ENCODE measurements at regions not wholly inside any gene's neighbourhood (a gene's known extent, or its start where the extent isn't known, plus 50 kb on each side); places are given as distances from the start of the nearest gene placed in this dataset.

- H3K27ac ChIP-seq (ENCODE audit: low read length) = no peak overlapping the region
- H3K9me3 ChIP-seq (ENCODE audit: insufficient read depth, low read length) = 0 out of 2 replicates have a peak, but pooled peaks cover 4% of the 10 kb centered on the region
- no peak overlapping the region for H3K9ac ChIP-seq (ENCODE audit: low read length)
- no peak overlapping the region for H2AFZ ChIP-seq (ENCODE audit: low read depth, low read length)
- H3K79me2 ChIP-seq (ENCODE audit: low read length) = no peaks in the 10 kb centered on the region
- TF ChIP-seq EZH2phosphoT487 (IDR thresholded peaks at IDR 0.05; ENCODE audit: low read depth) = no peak
- TF ChIP-seq CTCF (IDR thresholded peaks at IDR 0.05; ENCODE audit: low read depth, low read length) = peak; percentile 44
- H4K20me1 ChIP-seq (ENCODE audit: insufficient read depth, low read length) = no peaks in the 10 kb centered on the region
- H3K4me1 ChIP-seq (ENCODE audit: low read length) = peaks cover 6% of the 10 kb centered on the region
- no peak overlapping the region for H3K4me2 ChIP-seq (ENCODE audit: low read length)
- H3K4me3 ChIP-seq (ENCODE audit: low read length) = no peak overlapping the region
- no peaks in the 10 kb centered on the region for H3K36me3 ChIP-seq (replicated peaks; ENCODE audit: low read depth, low read length)
- no peaks in the 10 kb centered on the region for H3K27me3 ChIP-seq (ENCODE audit: low read depth, low read length)
Observed at GRCh38 chr1:199046618-199047017, 407.8 kb downstream of the PTPRC start.

DNA sequence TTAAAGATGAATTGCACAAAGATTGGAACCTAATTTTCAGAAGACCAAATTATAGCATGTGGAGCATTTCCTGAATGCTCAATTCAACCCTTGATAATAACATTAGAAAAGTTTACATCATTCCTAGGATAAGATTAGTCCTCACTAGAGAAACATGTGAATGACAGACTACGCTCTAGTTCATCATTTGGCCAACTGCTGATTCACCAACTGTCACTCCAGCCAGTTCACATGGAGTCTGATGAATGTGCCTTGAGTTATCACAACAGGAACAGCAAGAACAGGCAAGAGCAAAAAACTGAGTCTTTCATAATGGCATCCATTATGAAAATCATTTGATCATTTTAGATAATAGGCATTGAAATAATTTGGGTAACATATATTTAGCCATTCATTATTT is 415.9 kb downstream of the PTPRC start:
- H3K4me1 ChIP-seq (ENCODE audit: low read length) = no peaks in the 10 kb centered on the region
- 0 out of 2 replicates have a peak, but pooled peaks cover 4% of the 10 kb centered on the region for H3K9me3 ChIP-seq (ENCODE audit: insufficient read depth, low read length)
- TF ChIP-seq CTCF (IDR thresholded peaks at IDR 0.05; ENCODE audit: low read depth, low read length) (no peak), EZH2phosphoT487 (IDR thresholded peaks at IDR 0.05; ENCODE audit: low read depth) (no peak)
- no peaks in the 10 kb centered on the region for H4K20me1 ChIP-seq (ENCODE audit: insufficient read depth, low read length)
- H3K79me2 ChIP-seq (ENCODE audit: low read length) = no peaks in the 10 kb centered on the region
- H2AFZ ChIP-seq (ENCODE audit: low read depth, low read length) = no peak overlapping the region
- no peaks in the 10 kb centered on the region for H3K27me3 ChIP-seq (ENCODE audit: low read depth, low read length)
- H3K4me3 ChIP-seq (ENCODE audit: low read length) = no peak overlapping the region
- H3K36me3 ChIP-seq (replicated peaks; ENCODE audit: low read depth, low read length) = no peaks in the 10 kb centered on the region
- no peak overlapping the region for H3K27ac ChIP-seq (ENCODE audit: low read length)
- H3K4me2 ChIP-seq (ENCODE audit: low read length) = no peak overlapping the region
- no peak overlapping the region for H3K9ac ChIP-seq (ENCODE audit: low read length)

GRCh38 chr1:199057322-199057721 is 418.5 kb downstream of the PTPRC start:
- no peak overlapping the region for H3K9ac ChIP-seq (ENCODE audit: low read length)
- H3K27ac ChIP-seq (ENCODE audit: low read length) = no peak overlapping the region
- H3K79me2 ChIP-seq (ENCODE audit: low read length) = no peaks in the 10 kb centered on the region
- H3K27me3 ChIP-seq (ENCODE audit: low read depth, low read length) = no peaks in the 10 kb centered on the region
- H3K9me3 ChIP-seq (ENCODE audit: insufficient read depth, low read length) = no peaks in the 10 kb centered on the region
- no peak overlapping the region for H3K4me3 ChIP-seq (ENCODE audit: low read length)
- no peaks in the 10 kb centered on the region for H4K20me1 ChIP-seq (ENCODE audit: insufficient read depth, low read length)
- H3K4me1 ChIP-seq (ENCODE audit: low read length) = no peaks in the 10 kb centered on the region
- H3K36me3 ChIP-seq (replicated peaks; ENCODE audit: low read depth, low read length) = no peaks in the 10 kb centered on the region
- 0 out of 2 replicates have a peak overlapping the region, but pooled peaks have one; percentile 7 for H2AFZ ChIP-seq (ENCODE audit: low read depth, low read length)
- TF ChIP-seq CTCF (IDR thresholded peaks at IDR 0.05; ENCODE audit: low read depth, low read length) = no peak
- no peak for TF ChIP-seq EZH2phosphoT487 (IDR thresholded peaks at IDR 0.05; ENCODE audit: low read depth)
- H3K4me2 ChIP-seq (ENCODE audit: low read length) = no peak overlapping the region

DNA sequence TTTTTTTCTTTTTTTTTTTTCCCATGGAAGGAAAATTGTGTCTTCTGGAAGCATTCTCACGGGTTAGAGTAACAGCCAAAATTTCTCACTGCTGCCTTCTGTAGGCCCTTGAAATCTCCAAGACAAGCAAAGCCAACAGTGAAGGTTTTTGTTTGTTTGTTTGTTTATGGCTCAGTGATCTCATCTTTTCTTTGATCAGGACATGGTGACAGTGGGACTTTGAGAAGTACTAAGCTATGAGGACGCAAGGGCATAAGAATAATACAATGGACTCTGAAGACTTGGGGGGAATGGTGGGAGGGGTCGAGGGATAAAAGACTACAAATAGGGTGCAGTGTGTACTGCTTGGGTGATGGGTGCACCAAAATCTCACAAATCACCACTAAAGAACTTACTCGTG is 419.4 kb downstream of the PTPRC start:
- Histone ChIP-seq H3K4me2 (ENCODE audit: low read length) (no peak overlapping the region), H3K4me1 (ENCODE audit: low read length) (no peaks in the 10 kb centered on the region), H3K4me3 (ENCODE audit: low read length) (no peak overlapping the region), H3K27ac (ENCODE audit: low read length) (no peak overlapping the region), H3K9me3 (ENCODE audit: insufficient read depth, low read length) (no peaks in the 10 kb centered on the region), H3K27me3 (ENCODE audit: low read depth, low read length) (no peaks in the 10 kb centered on the region), H4K20me1 (ENCODE audit: insufficient read depth, low read length) (no peaks in the 10 kb centered on the region), H3K9ac (ENCODE audit: low read length) (no peak overlapping the region), H2AFZ (ENCODE audit: low read depth, low read length) (no peak overlapping the region), H3K79me2 (ENCODE audit: low read length) (no peaks in the 10 kb centered on the region), H3K36me3 (replicated peaks; ENCODE audit: low read depth, low read length) (no peaks in the 10 kb centered on the region)
- TF ChIP-seq EZH2phosphoT487 (IDR thresholded peaks at IDR 0.05; ENCODE audit: low read depth) (no peak), CTCF (IDR thresholded peaks at IDR 0.05; ENCODE audit: low read depth, low read length) (no peak)

All from OCI-LY3 (cell line).